Stimulated activated CD4-positive, alpha-beta T cell treated with anti-CD3 and anti-CD28 coated beads, Interleukin-4, amount 100 ng/mL, for 48 hours (primary cell): ENCODE measurements at regions not wholly inside any gene's neighbourhood (a gene's known extent, or its start where the extent isn't known, plus 50 kb on each side); places are given as distances from the start of the nearest gene placed in this dataset.

Experiments used
- DNase-seq, 2 donors: peaks; one replicate each; pipeline ENCODE4 v3.0.0-alpha.2; 2020; ENCODE audit warnings: low read depth in 2 of 2

DNA sequence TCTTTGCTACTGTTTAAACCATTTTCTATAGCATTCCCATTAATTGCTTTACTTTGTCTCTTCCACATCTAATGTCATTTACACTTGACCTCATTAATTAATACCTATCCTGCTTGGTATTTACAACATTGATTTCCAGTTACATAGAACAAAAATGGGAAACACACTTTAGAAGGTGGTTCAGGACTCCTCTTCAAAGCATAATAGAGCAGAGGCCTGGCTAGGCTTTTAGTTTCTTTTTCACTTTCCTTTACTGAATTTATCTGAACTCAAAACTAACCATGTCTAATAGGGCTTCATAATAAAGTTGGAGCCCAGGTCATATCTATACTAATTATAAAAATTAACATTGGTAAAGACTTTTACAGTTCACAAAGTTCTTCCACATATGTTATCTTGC is 648.0 kb upstream of the KIRREL3 start:
- no peak for DNase-seq

DNA sequence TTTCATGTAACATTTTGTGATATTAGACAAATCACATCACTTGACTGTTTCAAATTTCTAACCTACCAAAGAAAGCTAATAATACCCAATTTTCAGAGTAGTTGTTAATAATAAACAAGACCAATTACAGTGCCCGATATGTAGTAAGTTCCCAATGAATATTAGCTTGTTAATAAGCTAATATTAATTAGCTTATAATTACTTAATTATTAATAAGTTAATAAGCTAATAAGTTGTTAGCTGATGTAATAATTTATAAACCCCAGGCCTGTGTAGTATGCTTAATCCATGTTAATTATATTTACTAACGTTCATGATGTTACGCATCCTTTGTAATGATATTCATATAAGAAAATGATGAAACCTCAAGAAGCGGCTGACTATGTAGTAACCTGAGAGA is 643.8 kb upstream of the KIRREL3 start:
- no peak for DNase-seq

DNA sequence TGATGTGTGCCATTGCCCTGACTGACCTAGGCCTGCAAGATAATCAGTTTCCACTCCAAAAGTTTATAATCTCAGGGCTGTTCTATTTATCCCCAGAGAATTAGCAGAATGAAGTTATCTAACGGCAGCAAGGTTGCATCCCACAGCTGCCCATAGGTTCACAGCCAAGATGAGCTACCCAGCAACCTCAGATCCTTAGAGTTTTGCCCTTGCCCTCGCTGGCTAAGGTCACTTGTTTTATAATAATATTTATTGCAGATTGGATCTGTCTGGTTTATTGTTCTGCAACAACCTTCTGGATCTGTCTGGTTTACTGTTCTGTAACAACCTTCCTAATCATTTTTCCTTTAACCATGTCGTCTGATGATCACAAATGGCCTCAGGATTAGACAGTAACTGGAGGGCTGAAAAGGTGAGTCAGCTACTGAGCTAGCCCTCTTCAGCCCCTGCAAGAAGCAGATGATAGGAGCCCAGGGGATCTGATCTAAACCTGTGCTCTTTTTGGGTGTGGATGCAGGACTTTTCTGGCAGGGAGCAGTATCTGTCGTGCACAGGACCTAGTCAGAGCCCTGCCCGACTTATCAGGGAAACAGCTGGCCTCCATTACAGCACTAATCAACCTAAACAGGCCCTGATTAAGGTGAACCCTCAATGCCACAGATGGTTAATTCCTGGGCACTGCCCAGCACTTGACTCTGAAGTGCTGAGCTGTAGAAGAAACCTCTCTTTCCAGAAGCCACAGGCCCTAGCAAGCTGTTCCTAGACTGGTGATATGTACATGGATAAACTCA is 642.9 kb upstream of the KIRREL3 start:
- no peak for DNase-seq

DNA sequence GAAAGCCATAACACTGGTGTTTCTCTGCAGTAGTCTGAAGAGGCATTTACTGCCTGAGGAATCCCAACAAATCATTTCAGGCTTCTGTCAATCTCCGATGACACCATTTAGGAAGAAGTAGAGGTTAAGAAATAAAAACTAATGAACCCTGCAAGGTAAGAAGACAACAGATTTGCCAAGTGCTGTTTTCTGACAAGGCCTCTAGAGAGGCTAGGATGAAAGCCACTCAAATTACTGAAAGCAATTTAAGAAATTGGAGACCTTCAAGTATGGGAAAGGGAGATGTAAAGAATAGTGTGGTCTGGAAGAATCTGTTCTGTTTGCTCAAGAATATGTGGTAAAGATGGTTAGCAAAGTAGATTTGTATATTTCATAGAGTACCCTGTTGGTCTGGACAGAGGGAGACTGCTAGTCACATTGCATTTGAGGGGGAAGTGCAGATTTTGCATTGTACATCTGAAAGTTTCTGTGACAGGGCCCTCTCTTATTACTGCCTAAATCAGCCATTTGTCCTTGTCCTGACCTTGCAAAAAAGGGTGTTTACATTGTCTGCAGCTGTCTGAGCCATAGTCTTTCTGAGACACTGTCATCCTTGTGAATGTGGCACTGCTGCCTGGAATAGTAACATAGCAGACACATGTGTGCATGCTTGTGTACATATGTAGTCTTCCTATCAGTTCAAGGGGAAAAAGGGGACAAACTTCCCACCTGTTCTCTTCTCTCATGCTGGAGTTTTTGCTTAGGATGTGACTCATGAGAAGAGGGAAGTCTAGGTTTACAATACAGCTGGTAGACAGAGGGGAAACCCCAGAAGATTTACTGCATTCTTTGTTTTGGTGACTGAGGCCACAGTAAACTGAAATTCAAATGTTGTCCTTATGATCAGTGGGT is 640.2 kb upstream of the KIRREL3 start:
- DNase-seq = no peak

DNA sequence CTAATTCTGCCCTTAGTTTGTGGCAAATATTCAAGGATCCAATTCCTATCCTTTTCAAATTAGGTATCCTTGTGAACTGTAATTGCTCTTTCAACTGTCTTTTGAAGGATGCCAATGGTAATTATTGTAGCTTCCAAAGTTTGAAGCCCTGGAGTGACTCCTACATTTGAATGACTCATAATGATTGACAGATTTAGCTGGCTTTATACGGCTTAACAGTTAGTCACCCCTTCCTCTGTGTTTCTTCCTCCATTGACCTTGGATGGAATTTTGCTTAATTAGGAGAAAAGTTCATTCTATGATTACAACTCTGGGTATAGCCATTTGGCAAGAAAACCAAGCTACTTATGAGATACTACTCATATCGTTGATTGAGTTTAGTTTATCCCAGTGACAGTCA is 639.3 kb upstream of the KIRREL3 start:
- DNase-seq = no peak

DNA sequence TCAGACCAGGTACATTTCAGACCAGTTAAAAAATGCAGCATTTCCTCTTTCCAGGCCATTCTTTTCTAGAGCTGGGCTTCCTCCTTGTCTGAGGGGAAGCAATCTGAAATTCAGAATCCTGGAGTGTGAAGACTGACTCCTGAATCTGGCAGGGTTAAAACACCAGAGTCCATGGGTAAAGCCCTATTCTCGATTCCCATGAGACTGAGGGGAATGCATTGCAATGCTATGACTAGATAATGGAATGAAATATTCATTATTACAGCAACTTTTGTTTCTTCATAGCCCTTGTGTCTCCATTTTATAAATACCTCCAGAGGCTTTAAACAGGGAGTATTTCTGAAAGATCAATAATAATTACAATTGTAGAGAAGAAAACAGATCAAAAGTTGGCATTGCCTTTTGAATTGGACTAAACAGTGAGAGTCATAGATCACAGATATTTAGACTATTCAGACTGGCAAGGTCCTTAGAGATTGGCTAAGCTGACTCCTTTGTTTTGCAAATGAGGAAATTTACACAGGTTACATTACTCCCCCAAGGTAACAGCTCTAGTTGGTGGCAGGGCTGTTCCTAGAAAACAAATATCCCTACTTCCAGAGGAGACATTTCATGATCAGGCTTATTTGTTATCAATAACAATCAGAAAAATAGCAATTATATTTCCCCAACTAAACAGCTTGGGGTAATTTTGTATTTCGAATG is 632.6 kb upstream of the KIRREL3 start:
- no peak for DNase-seq

DNA sequence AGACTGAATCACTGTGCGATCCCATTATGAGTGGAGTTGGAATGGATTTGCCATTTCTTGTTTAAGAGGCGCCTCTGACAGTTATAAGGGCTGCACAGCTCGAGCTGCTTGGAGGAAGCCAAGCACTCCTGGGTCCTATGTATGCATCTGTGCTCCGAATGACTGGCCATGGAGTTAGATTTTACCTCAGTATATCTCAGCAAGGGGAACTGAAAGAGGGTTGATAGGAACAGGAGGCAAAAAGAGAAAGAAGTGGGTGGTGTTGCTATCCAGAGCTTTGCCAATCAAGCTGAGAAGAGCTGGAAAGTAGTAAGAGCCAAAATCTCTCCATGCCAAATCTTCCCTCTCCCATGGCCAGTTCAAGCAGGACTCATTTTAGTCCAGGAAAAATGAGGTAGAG is 632.0 kb upstream of the KIRREL3 start:
- no peak for DNase-seq

DNA sequence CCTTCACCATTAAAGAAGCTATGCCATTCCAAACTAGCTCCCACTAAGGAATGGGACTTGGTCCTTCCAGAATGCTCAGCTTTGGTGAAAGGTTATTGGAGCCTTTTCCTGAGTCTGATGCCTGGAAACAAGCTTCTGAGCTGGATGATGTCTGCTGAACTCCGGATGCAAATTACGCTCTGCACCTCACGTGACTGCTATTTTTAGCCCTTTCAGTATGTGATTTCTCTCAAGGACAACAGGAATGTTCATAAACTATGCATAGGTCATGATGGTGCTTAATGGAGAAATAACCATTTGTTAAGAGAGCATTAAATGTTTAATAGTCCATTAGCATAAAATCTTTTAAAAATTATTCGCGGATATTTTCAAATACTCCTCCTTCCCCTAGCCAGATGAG is 631.4 kb upstream of the KIRREL3 start:
- DNase-seq = no peak

DNA sequence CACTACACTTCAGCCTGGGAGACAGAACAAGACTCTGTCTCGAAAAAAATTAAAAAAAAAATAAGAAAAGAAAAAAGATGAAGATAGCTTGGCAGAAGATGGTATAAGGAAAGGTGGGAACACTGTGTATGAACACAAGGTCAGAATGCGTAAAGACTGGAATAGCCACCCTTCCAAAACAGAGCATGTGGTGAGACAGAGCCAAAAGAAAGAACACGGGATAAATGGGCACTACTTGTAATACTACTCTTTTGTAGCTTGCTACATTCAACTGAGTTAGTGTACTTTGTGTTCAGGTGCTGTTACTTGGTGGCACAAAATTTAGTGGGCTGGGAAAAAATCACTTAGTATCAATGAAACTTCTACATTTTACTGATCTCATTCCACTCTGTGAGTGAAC is 628.6 kb upstream of the KIRREL3 start:
- no peak for DNase-seq

DNA sequence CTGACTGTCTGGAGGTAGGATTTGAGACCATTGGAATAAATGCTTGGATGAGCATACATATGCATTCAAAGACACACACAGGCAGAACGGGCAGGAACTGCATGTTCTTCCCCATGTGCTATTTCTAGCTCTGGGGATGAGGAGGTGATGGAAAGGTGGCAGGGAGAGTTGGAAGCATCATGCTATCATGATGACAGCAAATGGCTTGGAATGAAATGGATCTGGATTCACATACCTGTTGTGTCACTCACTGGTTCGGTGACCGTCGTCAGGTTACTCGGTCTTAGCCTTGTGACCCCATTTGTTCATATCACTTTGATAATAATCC is 627.9 kb upstream of the KIRREL3 start:
- DNase-seq = no peak

DNA sequence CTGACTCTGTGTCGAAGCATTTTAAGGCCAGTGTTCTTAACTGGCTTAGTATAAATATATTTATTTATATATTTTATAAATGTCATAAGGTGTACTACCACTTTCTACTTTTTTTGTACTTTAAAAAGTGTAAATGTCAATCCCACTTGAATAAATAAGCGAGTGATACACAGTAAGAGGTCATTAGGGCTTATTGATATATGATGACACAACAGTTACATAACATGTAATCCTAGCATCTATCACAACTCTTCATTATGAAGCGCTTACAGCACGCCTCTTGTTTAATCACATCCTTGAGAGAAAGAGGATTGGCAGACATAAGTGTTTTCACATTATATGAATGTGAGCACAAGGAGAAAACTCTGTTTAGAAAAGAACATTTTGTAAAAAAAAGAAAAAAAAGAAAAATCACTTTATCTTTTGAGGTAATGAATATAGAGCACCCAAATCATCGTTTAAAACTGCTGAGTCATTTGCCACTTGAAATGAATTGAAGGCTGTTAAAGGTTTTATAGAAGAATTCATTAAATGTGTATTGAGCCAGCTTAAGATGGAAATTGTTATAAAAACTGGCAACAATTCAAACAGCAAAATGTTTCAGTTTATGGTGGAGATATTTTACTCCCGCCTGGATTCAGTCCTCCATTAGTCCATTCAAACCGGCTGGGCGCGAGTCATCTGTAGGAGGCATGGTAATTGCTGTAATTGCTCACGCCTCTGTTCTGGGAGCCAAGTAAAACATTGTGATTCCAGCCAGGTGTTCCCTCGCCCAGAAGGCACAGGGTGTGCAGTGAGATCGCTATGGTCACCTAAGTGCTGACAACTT is 627.3 kb upstream of the KIRREL3 start:
- DNase-seq = no peak

DNA sequence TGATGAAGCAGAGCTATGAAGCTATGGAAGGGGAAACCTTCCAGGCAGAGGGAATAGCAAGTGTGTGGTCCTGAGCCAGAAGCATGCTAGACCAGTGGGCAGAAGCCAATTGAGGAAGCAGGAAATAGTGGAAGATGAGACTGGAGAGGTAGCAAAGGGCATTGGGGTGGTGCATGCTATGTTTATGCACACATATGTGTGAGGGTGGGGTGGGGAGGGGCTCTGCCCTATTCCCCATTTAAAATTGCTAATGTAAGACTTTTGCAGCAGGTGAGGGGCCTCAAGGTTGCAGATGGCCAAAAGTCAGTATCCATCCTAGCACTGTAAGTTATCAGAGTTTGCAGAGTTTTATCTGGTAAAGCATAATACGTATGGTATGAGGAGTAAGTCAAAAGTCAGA is 626.6 kb upstream of the KIRREL3 start:
- DNase-seq = no peak

DNA sequence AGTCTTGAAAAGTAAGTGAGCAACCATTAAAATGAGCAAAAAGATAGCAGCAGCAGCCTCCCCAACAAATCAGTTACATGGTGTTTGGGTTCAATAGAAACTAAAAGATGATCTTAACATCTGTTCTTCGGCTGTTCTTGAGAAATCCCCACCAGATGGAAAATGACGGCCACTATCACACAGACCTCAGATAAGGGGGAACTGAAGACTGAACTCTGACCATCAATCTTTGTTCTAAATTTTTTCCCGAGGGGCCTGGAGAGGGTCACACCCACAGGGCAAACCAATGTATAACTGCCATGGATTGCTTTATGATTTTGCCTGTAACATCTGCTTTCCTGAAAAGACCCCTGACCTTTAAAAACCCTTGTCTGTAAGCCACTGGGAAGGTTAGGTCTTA is 624.8 kb upstream of the KIRREL3 start:
- DNase-seq = no peak

DNA sequence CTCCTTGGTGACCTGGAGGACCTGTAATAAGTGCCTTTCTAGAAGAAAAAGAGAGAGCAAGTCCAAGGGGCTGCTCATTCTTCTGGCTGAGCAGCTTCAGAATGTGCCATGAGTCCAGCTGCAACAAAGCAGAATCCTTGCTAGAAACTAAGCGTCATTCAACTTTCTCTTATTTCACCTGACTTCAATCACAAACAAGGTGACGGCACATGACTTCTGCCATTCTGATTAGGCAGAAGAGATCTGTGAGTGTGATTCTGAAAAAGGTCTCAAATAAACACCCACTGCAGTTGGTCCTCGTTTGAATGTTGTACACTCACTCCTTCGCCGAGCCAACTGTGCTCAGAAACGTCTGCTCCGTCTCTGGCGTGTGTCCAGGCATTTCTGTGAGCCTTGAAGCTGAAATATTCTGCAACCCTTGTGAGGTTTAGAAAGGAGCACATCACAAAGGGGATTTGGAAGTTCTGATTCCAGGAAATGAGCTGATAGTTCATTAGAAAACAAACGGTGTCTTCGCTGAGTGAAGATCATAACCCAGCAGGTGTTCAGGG is 623.8 kb upstream of the KIRREL3 start:
- DNase-seq = no peak

DNA sequence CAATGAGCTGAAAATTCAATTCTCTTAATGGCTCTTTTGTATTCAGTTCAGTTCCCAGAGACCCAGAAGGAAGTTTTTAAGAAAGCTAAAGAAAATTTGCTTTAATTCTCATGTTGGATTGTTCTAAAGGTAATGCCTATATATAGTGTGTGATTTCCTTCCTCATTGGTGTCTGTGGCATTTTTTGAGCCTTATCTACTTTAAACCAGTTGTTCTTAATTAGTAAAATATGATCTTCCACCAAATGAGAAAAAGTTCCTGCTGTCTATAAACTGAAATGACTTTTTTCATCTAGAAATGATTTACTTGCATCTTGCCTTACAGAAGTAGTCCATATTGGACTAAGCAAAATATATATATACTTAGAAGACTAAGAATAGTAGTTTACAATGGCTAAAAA is 622.1 kb upstream of the KIRREL3 start:
- no peak for DNase-seq

DNA sequence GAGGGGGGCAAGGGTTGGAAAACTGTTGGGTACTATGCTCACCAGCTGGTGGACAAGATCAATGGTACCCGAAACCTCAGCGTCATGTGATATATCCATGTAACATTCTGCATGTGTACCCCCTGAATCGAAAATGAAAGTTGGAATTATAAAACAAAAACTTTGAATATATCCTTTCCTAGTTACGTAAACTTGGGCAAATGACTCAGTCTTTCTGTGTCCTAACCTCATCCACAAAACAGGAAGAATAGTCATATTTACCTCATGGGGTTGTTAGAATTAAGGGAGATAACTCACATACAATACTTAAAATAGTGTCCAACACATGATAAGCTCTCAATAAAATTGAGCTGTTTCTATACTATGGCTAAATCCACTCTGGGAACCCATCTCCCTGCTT is 620.1 kb upstream of the KIRREL3 start:
- no peak for DNase-seq

DNA sequence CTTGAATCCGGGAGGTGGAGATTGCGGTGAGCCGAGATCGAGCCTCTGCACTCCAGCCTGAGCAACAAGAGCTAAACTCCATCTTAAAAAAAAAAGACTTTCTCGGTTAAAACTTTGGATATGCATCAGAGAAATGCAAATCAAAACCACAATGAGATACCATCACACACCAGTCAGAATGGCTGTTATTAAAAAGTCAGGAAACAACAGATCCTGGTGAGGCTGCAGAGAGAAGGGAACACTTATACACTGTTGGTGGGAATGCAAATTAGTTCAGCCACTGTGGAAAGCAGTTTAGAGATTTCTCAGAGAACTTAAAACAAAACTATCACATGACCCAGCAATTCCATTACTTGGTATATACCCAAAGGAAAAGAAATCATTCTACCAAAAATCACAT is 619.4 kb upstream of the KIRREL3 start:
- no peak for DNase-seq

DNA sequence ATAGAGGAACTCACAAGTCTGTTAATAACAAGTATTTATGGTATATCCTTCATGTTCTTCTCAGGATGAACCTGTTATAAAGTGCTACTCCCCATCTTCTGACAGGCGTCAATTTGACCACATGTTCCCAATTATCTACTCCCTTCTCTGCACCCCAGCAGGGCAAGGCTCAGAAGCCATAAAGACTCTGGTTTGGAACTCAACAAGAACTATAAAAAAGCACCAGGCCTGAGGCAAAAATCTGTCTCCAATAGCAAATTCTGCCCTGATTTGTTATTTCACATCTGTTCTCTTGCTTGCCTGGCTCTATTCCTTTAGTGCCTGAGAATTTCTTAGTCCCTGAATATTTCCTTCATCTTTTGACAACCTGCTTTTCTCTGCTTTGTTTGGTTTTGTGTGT is 618.2 kb upstream of the KIRREL3 start:
- no peak for DNase-seq

DNA sequence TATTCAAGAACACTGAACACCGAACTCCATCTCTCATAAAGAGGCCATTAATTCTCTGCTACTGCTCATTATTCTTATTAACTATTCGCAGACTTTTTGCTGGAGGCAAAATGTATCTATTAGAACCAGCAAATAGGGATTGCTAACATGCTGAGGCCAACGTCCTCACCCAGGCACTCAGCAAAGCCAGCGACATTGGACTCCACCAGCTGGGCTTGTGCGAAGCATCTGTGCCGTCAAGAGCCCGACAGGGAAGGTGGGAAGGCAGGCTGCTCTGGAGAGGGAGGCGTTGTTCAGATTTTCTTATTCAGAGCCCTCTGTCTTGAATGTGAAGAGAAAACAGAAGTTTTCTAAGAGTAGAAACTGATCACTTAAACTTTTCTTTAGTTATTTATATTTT is 615.6 kb upstream of the KIRREL3 start:
- no peak for DNase-seq

DNA sequence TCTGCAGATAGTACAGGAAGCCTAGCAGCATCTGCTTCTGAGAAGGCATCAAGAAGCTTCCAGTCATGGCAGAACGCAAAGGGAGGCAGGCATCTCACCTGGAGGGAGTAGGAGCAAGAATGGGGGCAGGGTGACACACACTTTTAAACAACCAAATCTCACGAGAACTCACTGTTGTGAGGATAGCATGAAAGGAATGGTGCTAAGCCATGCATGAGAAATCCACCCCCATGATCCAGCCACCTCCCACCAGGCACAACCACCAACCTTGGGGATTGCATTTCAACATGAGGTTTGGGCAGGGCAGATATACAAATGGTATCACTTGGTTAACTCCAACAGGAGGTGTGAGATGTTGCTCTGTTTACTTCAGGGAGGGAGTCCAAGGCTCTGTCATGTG is 612.0 kb upstream of the KIRREL3 start:
- DNase-seq = no peak

DNA sequence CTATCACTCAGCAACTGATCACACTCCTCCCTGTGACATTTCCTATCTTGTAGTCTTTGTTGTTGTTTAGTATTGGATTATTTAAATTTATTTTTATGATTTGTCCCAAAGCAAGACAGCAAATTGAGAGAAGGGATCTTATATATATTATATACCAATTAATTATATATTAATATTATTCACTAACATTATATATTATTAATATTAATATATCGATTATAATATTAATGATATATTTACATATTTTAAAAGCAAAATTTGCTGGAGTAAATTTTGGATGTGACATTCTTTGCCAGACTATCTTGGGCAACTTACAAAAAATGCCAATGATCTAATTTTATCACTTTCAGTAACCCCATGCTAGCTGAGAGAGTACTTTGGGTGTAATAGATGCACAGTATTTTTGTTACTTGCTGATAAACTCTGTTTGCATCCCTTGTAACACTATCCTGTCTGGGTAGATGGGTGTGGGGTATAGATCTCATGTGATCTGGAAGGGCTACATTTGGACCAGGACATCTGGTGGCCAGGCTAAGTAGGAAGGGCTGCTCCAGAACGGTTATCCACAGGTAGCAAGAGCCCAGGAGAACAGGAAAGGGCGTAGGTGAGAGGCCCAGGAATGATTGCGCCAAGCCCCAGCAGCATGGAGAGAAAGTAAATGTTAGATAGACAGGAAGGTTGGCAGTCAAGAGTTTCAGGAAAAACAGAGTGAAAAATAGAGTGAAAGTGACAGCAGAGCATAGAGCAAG is 608.6 kb upstream of the KIRREL3 start:
- DNase-seq = no peak
